Mesothelial cell of epicardium (in vitro differentiated cells): ENCODE measurements at regions not wholly inside any gene's neighbourhood (a gene's known extent, or its start where the extent isn't known, plus 50 kb on each side); places are given as distances from the start of the nearest gene placed in this dataset.
"Not testable (repeated sequence)": the region's sequence is repeated elsewhere in the genome, so short reads cannot be mapped to it uniquely, and the experiment has no call there.

ENCODE experiments used
- DNase-seq, 2 experiments: peaks; one replicate each; pipeline ENCODE4 v3.0.0; 2021; ENCODE audit warnings: low spot score in 2 of 2; ENCODE audit not compliant: unreplicated experiment in 2 of 2
- H3K27ac Mint-ChIP-seq: 2 replicates; pipeline ENCODE4 v1.8.0; 2021; ENCODE audit warnings: mixed read lengths
- H3K27me3 Mint-ChIP-seq: 2 replicates; pipeline ENCODE4 v1.8.0; 2021; ENCODE audit warnings: low read depth, mixed read lengths
- H3K36me3 Mint-ChIP-seq: 2 replicates; pipeline ENCODE4 v1.8.0; 2021; ENCODE audit warnings: mixed read lengths
- H3K4me1 Mint-ChIP-seq: 2 replicates; pipeline ENCODE4 v1.8.0; 2021; ENCODE audit warnings: mixed read lengths
- H3K4me3 Mint-ChIP-seq: 2 replicates; pipeline ENCODE4 v1.8.0; 2021; ENCODE audit warnings: mild to moderate bottlenecking, moderate library complexity, mixed read lengths
- H3K9me3 Mint-ChIP-seq: 2 replicates; pipeline ENCODE4 v1.8.0; 2021; ENCODE audit warnings: mixed read lengths
- CTCF ChIP-seq: fragments of 200-600 bp; sonication (generic); IDR thresholded peaks from one replicate; pipeline ENCODE4 v1.5.0; 2021; ENCODE audit warnings: antibody characterized with exemption; ENCODE audit not compliant: unreplicated experiment

GRCh38 chr4:124846306-124846705 is 133.8 kb upstream of the ANKRD50 start:
- Mint-ChIP-seq H3K36me3 (peaks cover 4% of the 10 kb centered on the region), H3K4me1 (no peaks in the 10 kb centered on the region), H3K27ac (no peak overlapping the region), H3K4me3 (no peak overlapping the region), H3K9me3 (peaks cover 27% of the 10 kb centered on the region), H3K27me3 (no peaks in the 10 kb centered on the region)
- DNase-seq = no peak
- no peak for TF ChIP-seq CTCF

GRCh38 chr4:124839786-124840390 is 127.4 kb upstream of the ANKRD50 start:
- no peak for TF ChIP-seq CTCF
- Mint-ChIP-seq H3K27me3 (no peaks in the 10 kb centered on the region), H3K9me3 (peaks cover 67% of the 10 kb centered on the region), H3K4me1 (no peaks in the 10 kb centered on the region), H3K27ac (no peak overlapping the region), H3K4me3 (no peak overlapping the region), H3K36me3 (peaks cover 31% of the 10 kb centered on the region)
- no peak for DNase-seq

GRCh38 chr4:124833831-124834505 is 121.4 kb upstream of the ANKRD50 start:
- peaks cover 26% of the 10 kb centered on the region for H3K36me3 Mint-ChIP-seq
- TF ChIP-seq CTCF = no peak
- no peak overlapping the region for H3K27ac Mint-ChIP-seq
- H3K9me3 Mint-ChIP-seq = peaks cover 73% of the 10 kb centered on the region
- no peaks in the 10 kb centered on the region for H3K4me1 Mint-ChIP-seq
- DNase-seq = no peak
- no peak overlapping the region for H3K4me3 Mint-ChIP-seq
- H3K27me3 Mint-ChIP-seq = no peaks in the 10 kb centered on the region

GRCh38 chr4:124828382-124828781 is 115.8 kb upstream of the ANKRD50 start:
- TF ChIP-seq CTCF = no peak
- no peaks in the 10 kb centered on the region for H3K4me1 Mint-ChIP-seq
- H3K4me3 Mint-ChIP-seq = no peak overlapping the region
- no peak for DNase-seq
- no peak overlapping the region for H3K27ac Mint-ChIP-seq
- H3K27me3 Mint-ChIP-seq = no peaks in the 10 kb centered on the region
- peaks cover 10% of the 10 kb centered on the region for H3K36me3 Mint-ChIP-seq
- peaks cover 47% of the 10 kb centered on the region for H3K9me3 Mint-ChIP-seq

GRCh38 chr4:124817531-124817930 is 105.0 kb upstream of the ANKRD50 start:
- H3K4me3 Mint-ChIP-seq = no peak overlapping the region
- no peak for TF ChIP-seq CTCF

GRCh38 chr4:124812203-124812602 is 99.7 kb upstream of the ANKRD50 start:
- not testable (repeated sequence) for H3K4me1 Mint-ChIP-seq, H3K27ac Mint-ChIP-seq, H3K27me3 Mint-ChIP-seq, H3K4me3 Mint-ChIP-seq, H3K36me3 Mint-ChIP-seq, DNase-seq
- H3K9me3 Mint-ChIP-seq = peaks cover 23% of the 10 kb centered on the region

More at GRCh38 chr4:124817531-124817930, 105.0 kb upstream of the ANKRD50 start:
- H3K36me3 Mint-ChIP-seq = no peaks in the 10 kb centered on the region
- no peaks in the 10 kb centered on the region for H3K4me1 Mint-ChIP-seq
- H3K27me3 Mint-ChIP-seq = no peaks in the 10 kb centered on the region
- peaks cover 33% of the 10 kb centered on the region for H3K9me3 Mint-ChIP-seq
- DNase-seq = no peak
- H3K27ac Mint-ChIP-seq = no peak overlapping the region
